ENCODE measurements at regions not wholly inside any gene's neighbourhood (a gene's known extent, or its start where the extent isn't known, plus 50 kb on each side); places are given as distances from the start of the nearest gene placed in this dataset.
A peak's percentile ranks its signal among the peaks of the same experiment; 100 is the strongest.

DNA sequence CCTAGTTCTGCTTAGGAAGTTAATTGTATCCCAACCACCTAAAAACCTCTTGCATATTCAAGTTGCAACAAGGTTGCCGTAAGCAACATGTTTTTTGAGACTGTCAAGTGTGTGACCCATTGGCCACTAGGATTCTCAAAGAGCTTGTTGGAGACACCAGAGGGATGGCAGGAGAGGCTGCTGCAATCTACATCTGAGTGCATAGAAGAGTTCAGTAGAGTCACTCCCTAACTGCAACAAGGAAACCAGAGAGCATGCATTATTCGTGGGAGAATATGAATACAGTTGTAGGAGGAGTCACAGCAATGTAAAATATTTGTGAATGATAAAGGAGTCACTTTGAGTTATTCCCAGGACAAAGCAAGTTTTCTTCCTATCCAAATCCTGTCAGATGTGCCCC, 538.6 kb downstream of the TNS3 start:
- DNase-seq (ENCODE audit: low spot score): no peak

GRCh38 chr7:47042669-47043068, 539.2 kb downstream of the TNS3 start:
- DNase-seq (ENCODE audit: low spot score): no peak

DNA sequence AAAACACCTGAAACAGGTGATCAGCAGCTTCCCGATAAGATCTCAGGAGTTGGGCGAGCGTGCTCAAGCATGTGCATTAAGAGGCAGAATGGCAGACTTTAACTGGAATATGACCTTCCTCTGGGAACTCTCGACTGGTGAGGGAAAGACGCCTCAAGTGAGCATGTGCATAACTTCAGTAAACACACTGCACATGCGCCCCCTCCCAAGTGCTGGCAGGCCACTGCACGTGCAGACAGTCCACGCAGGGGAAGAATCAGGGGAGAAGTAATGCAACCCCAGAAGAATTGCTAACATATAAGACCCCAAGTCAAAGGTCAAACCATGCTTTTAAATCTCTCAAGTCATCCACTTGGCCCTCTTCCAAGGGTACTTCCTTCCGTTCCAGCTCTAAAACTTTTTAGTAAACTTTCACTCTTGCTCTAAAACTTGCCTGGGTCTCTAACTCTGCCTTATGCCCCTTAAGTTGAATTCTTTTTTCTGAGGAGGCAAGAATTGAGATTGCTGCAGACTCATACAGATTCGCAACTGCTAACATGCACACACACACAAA, 541.0 kb downstream of the TNS3 start:
- DNase-seq (ENCODE audit: low spot score): no peak

- DNase-seq (ENCODE audit: low spot score): peak; percentile 29
Observed at GRCh38 chr7:47039904-47040303, 542.0 kb downstream of the TNS3 start.

DNA sequence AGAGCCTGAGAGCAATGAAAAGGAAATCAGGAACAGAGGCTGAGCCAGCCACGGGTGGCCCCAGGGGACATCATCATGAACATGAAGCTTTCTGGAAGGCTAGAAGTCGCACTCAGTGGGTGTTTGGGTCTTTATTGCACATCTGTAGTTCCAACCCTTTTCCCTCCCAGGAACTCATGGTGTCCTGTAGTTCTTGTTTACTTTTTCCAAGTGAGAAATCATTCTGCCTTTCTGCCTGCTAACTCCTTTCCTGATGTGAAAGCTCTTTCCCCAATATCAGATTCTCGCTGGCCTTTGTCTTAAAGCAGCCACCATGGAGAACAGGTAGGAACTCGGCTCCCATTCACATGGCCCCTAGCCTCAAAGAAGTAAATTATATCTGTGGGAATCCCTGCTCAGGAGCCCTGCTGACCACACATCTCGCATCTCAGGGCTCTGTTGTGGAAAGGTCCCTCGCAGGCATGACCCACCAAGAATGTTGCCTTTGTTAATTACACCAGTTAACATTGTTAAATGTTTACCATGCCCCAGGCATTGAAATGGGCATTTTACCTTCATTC, 542.7 kb downstream of the TNS3 start:
- DNase-seq (ENCODE audit: low spot score): no peak

DNA sequence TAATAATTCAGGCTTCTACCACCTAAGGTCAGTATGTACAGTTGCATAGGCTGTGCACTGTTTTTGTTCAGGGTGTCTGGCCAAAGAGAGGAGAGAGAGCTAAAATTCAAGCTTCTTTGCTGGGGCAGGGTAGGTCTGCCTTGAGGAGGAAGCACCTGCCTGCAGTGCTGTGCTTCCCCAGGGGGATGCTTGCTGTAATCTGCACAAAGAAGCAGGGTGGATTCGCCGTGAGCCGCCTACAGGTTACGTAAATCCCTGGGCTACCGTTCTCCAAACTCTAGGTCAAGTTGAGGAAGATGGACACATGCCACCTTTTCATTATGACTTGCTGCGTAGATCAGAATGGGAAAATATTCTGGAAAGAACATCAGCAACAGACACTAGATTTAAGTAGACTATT, 543.3 kb downstream of the TNS3 start:
- no peak for DNase-seq (ENCODE audit: low spot score)

DNA sequence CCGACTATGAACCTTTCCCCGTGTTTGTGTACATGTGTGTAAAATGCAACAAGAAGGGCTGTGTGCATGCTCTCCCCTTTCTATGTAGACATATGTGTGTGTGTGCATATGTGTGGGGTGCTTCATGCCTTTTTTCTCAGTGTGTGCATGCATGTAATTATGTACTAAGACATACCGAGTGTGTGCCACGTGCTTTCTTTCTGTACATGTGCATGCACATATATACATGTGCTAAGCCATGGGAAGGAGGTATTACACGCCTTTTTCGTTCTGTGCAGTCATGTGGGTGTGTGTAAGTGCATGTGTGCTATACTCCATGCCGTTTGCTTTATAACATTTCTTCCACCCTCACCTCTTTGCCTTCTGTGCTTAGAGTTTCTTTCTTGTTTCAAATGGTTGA, 544.3 kb downstream of the TNS3 start:
- DNase-seq (ENCODE audit: low spot score): no peak

DNA sequence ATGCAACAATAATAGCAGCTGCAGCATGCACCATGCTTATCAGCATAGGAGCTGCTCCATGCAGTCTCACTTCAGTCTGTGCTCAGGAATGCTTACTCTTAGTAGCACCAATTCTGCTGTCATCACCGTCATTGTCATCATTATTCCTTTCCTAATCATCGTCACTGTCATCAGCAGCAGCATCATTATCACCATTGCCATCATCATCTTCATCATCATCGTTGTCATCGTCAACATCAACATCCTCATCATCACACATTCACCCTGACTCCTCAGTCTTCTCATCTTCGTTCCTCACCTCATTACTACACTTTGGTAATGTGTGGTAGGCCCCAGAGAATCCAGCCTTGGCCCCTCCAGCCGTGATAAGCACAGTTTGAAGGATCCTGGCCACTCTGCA, 545.0 kb downstream of the TNS3 start:
- DNase-seq (ENCODE audit: low spot score): no peak

GRCh38 chr7:47035522-47035921, 546.4 kb downstream of the TNS3 start:
- DNase-seq (ENCODE audit: low spot score): no peak

GRCh38 chr7:47034180-47034579, 547.7 kb downstream of the TNS3 start:
- DNase-seq (ENCODE audit: low spot score): no peak

DNA sequence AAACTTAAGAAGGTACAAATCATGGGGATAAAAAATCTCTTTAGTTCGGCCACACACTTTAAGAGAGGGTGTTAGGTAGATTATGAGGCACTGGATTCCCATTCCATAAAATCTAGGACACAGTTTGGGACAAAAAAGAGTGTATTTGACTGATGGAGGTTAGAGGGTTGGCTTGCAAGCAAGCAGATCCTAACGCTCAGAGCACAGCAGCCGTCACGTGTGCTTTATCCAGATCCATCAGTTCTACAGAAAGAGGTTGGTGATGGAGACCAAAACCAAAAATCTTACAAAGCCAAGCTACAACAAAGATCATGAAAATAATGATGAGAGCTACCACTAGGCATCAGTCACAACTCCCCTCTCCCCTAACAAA, 549.4 kb downstream of the TNS3 start:
- no peak for DNase-seq (ENCODE audit: low spot score)

DNA sequence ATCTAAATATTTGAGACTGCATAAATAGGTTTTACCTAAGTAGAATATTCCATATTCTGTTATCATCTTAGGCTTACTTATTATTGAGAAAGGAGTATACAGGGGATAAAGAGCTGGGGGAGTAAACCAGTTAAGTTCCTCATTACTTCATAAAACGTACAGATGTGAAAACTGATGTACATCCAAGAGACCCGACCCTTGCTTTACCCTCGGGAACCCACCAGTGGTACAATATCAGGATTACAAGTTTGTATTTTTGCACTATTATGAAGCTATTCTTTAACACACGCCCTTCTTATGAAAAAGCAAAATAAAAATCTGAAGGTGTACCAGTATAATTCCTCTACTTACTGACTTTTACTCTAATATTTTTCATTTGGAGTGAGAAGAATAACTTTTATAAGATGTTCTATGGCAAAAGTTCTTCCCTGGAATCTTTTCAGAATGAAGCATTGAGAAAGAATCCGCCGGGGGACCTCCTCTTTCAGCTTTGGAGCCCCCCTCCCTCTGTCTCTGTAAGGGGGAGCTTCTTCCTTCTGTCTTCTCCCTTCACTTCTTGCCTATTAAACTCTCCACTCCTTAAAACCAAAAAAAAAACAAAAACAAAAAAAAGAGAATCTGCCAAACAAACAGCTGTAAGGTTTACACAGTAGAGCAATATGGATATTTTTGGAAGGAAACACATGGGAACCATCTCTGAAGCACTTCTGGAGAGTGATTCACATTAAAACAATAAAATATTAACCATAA, 550.0 kb downstream of the TNS3 start:
- DNase-seq (ENCODE audit: low spot score): no peak

GRCh38 chr7:47028284-47028683, 553.6 kb downstream of the TNS3 start:
- no peak for DNase-seq (ENCODE audit: low spot score)

DNA sequence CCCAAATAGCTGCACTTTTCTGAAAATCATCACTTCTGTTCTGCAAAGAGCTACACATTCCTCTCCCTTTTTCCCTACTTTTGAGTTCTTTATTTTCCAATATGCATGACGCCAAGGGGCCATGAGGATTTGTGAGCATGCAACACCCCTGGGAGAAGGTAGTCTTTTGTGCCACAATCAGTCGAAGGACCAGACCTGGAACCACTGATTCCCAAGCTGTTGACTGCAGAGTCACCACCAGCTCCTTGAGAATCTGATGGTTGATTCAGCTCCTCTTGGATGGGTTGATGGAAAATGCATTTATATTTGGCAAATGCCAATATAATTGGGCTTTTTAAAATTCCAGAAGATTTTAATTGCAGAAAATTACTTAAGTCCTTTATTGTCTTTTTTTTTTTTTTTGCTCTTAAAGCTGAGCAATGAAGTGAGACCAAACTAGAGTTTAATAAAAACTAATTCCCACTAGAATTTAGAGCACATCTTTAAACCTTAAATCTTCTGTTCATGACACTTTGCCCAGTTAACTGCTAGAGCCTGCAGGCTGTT, 554.1 kb downstream of the TNS3 start:
- DNase-seq (ENCODE audit: low spot score): no peak

- DNase-seq (ENCODE audit: low spot score): no peak
Observed at GRCh38 chr7:47026780-47027361, 555.0 kb downstream of the TNS3 start.

DNA sequence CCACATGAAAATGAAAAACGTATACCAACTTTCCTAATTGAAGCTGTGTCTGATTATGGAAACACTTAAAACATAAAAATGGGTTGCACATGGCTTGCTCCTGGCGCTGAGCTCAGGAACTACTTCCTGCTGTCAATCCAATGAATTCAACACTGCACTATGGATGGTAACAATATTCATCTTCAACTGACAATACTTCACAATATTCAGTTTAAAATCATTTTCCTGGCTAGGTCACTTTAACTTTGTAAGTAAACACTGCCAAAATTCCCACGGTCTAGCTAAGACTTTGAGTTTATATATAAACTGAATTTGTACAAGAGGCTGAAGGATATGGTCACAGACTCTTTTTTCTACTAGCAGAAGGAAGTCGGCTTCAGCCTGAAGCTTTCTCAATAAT, 556.9 kb downstream of the TNS3 start:
- no peak for DNase-seq (ENCODE audit: low spot score)

DNA sequence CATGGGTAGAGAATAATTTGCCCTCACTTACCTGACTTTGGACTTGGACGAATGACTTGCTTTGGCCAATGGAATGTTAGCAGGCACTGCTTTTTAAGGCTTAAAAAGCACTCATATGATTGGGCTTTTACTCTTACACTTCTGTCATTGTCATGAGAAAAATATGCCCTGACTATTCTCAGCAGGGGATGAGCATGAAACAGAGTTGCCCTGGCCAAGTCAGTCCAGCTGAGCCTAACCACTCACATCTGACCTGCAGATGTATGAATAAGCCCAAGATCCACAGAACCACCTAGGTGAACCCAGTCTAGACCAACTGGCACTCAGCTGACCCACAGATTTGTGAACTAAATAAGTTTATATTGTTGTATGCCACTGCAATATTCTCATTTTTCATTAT, 573.5 kb downstream of the TNS3 start:
- no peak for DNase-seq (ENCODE audit: low spot score)

GRCh38 chr7:47007471-47007870, 574.4 kb downstream of the TNS3 start:
- no peak for DNase-seq (ENCODE audit: low spot score)

GRCh38 chr7:47000561-47000960, 581.4 kb downstream of the TNS3 start:
- DNase-seq (ENCODE audit: low spot score): no peak

DNA sequence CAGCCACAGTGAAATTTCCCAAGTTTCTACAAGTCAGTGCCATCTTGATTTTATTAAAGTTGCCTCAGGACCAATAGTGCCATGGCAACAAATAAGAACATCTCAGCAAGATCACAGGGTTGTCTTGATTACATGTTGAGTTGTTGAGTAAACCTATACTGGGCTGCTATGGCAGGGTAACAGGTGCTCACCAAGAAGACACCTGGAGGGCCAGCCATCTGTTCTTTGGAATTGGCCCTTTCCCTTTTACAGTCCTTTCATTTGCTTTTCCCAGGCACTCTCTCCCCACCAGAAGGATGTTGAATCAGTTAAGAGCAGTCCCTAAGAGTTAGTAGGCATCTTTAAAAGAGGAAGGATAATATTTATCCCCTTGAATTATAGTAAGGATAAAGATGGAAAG, 582.0 kb downstream of the TNS3 start:
- no peak for DNase-seq (ENCODE audit: low spot score)

- DNase-seq (ENCODE audit: low spot score): no peak
Observed at GRCh38 chr7:46996972-46997371, 584.9 kb downstream of the TNS3 start.

- no peak for DNase-seq (ENCODE audit: low spot score)
Observed at GRCh38 chr7:46993396-46993795, 588.5 kb downstream of the TNS3 start.

- no peak for DNase-seq (ENCODE audit: low spot score)
Observed at GRCh38 chr7:46990761-46991160, 591.1 kb downstream of the TNS3 start.

Data from globus pallidus (tissue), 1 donor.